Ammon's horn (tissue), 1 donor: ENCODE measurements at regions not wholly inside any gene's neighbourhood (a gene's known extent, or its start where the extent isn't known, plus 50 kb on each side); places are given as distances from the start of the nearest gene placed in this dataset.
"Not testable (repeated sequence)": the region's sequence is repeated elsewhere in the genome, so short reads cannot be mapped to it uniquely, and the experiment has no call there.

Experiments used
- DNase-seq: peaks from one replicate; pipeline ENCODE4 v3.0.0-alpha.2; 2016; ENCODE audit warnings: low spot score

DNA sequence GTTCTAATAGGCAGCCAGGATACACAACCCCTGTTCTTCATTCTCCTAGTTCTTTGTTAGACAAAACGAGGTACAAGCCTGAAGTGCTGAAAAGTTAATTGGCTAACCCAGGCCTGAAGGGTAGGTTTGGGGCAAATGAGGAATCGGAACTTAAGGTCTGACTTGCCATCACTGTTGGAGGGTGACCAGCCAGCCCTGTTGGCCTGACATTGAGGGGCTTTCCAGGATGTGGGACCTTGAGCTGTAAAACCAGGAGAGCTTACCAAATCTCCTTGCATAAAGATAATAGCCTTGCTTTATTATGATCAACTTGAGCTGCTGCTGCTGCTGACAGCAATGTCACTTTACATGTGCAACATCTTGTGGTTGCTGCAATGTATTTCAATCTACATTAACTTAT, 256.0 kb downstream of the VAPA start:
- DNase-seq: no peak

DNA sequence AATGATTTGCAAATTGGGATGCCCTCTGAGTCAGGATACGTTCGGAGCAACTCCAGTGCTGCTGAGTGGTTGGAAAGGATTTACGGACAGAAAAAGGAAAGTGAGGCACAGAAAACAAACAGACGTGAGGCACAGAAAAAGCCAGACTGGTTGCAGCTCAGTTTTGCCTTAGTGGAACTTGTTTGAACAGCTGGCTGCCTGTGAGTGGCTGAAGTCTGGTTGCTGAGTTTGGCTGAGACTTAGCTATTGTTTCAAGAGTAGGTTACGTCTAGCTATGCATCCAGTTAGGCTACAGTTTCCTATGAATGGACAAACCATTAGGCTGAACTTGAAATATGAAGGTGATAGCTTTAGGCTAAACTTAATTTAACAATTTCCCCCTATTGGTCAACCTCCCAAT, 256.6 kb downstream of the VAPA start:
- DNase-seq: no peak

DNA sequence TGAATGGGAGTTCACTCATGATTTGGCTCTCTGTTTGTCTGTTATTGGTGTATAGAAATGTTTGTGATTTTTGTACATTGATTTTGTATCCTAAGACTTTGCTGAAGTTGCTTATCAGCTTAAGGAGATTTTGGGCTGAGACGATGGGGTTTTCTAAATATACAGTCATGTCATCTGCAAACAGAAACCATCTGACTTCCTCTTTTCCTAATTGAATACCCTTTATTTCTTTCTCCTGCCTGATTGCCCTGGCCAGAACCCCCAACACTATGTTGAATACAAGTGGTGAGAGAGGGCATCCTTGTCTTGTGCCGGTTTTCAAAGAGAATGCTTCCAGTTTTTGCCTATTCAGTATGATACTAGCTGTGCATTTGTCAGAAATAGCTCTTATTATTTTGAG, 261.5 kb downstream of the VAPA start:
- DNase-seq: not testable (repeated sequence)

DNA sequence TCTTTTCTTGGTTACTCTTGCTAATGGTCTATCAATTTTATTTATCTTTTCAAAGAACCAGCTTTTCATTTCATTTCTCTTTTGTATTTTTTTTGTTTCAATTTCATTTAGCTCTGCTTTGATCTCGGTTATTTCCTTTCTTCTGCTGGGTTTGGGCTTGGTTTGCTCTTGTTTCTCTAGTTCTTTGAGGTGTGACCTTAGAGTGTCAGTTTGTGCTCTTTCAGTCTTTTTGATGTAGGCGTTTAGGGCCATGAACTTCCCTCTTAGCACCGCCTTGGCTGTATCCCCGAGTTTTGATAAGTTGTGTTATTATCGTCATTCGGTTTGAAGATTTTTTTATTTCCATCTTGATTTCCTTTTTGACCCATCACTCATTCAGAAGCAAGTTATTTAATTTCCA, 265.5 kb downstream of the VAPA start:
- DNase-seq: not testable (repeated sequence)

DNA sequence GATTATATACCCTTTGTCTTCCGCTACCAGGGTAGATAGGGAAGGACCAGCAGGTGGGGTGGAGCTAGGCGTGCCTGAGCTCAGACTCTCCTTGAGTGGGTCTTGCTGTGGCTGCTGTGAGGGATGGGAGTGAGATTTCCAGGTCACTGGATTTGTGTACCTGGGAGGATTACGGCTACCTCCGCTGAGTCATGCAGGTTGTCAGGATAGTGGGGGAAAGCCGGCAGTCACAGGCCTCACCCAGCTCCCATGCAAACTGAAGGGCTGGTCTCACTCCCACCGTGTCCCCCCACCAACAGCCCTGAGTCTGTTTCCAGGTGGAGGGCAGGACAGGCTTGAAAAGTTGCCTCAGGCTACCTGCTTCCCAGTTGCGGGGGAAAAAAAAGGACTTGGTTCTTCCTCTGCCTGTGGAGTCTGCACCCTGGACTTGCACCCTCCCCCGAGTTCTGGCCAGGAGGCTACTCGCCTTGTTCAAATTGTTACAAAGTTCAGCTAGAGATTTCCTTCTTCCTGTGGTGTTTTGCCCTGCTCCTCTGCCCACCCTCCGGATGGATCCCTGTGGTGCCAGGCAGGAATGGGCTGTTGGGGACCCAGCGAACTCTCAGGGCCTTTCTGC, 268.3 kb downstream of the VAPA start:
- no peak for DNase-seq

DNA sequence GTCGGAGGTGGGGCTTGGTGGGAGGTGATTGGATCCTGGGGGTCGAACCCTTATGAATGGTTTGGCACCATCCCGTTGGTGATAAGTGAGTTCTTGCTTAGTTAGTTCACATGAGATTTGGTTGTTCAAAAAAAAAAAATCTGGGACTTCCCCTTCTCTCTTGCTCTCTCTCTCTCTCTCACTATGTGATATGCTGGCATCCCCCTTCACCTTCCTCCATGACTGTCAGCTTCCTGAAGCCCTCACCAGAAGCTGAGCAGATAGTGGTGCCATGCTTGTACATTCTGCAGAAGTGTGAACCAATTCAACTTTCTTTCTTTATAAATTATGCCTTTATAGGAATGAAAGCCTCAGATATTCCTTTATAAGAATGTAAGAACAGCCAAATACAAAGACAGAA, 269.7 kb upstream of the APCDD1 start:
- no peak for DNase-seq

DNA sequence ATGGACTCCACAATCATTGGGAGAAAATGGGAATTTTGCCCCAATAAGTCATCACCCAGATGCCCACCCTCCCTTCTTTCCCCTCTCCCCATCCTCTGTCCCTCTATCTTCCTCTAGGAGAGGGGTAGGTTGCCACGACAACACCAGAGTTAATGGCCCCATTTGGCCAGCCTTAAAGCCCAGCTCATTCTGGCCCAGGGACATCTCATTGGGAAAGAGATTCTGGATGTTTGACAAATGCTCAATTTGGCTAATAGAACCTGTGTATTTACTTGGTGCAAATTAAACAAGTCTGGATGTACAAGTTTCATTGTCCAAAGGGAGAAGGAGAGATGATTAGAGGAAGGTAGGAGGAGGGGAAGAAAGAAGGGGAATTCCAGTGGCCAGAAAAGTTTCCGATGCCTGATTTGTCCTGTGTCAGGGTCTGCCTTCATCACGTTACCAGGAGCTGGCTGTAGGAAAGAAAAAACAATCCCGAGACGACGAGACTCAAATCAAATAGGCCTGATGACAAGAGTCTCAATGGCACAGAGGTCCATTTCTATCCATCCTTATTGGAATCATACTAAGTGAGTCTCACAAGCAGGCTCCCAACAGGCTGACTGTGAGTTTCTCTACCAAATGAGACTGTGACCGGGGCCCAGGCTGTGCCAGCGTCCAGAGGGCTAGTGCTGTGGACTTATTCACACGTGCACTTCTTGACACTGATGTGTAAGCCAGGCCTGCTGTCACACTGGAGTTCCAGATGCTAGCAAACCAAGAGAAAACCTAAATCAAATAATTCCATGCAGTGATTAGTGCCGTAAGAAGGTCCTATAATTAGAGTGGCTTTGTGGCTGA, 265.2 kb upstream of the APCDD1 start:
- no peak for DNase-seq

DNA sequence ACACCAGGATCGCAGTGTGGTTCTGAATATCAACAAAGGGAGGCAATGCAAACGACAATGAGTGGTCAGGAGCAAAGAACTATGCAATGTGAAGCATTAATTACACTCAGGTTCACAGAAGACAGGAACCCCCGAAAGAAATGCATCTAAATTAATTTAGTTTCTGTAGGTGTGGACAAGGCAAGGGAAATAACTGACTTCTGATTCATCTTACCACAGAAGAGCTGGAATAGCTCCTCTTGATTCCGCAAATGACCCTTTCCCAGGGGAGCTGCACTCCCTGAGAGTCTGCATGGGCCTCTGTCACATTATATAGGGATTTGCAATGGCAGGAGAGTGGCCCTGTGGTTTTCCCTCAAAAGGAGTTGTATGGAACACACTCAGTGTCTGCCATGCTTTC, 263.9 kb upstream of the APCDD1 start:
- no peak for DNase-seq

DNA sequence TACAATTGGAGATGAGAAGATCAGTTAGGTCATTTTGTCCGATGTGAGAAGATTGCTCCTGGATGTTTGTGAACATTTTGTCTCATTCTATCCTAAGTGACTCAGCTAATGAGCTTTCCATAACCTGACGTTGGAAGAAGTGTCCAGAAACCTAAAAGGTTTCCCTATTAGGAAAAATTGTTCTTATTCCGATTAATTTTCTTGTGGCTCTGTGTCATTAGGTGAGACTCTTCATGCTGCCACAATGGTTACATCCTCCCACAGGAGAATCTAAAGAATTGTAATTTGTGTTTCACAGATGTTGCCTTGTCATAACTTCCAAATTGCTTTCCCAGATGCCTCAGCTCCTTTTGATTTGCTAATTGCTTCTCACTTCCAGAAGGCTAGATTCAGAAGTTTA, 261.0 kb upstream of the APCDD1 start:
- no peak for DNase-seq

DNA sequence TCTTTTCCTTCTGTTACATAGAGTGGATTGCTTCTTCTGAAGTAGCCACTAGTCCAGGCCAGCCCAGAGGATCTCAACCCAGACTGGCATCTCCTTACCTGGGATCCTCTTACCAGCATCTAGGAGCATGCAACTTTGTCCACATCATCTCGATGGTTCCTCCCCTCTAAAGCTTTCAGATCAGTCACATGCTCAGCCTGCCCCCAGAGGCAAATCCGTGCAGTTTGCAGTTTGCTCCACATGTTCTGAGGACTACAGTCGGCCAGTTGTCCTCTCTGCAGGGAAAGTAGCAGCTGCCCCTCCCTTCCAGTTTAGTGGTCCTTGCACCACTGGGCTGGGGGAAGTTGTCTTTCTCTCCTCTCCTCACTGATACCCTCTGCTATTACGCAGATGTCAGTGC, 259.8 kb upstream of the APCDD1 start:
- DNase-seq: no peak

DNA sequence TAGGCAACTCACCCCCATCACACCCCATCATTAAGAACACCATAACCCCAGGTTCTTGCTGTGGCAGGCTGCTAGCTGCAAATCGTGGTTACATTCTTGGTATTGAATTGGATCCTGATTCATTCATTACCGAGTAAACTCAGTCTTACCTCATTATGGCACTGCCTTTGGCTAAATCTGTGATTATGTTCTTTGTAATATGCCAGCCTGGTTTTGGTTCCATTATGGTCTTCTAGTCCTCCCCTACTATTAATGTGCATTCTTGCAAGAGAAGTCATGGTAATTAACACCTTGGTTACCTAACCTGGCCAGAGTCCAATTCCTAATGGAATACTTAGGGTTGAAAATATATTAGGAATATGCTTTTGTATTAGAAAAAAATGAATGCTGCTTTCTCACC, 258.9 kb upstream of the APCDD1 start:
- no peak for DNase-seq

DNA sequence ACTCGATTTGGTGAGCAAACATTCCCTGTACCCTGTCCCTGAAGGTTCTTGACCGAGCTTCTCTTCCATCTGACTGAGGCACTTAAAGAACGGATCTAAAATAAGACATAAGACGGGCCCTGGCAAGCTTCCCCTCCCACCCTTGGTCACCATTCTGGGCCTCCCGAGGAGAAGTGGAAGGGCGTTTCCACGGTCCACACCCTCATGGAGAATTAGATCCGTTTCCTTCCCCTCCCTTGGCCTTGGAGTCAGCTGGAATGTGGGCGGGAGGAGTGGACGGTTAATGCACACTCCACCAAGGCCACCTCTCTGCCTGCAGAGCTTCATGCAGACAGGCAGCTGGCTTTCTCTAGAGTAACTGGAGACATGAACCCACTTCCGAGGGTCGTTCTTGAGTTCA, 257.3 kb upstream of the APCDD1 start:
- DNase-seq: no peak

DNA sequence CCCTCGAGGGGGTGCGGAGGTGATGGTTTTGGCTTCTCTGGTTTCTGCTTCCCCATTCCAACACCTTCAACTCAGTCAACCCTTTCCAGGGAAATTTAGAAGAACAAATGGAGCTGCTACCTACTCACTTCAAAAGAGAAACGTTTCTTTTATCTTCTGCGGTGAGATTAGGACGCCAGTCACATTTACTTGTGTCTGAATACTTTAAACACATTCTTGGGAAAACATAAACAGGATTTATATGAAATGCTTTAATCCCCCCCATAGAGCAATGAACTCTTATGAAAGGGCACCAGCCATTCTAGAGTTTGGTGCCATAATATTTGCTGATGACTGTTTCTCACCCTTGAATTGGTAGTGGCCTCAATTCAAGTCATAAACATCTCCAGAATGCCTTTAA, 253.2 kb upstream of the APCDD1 start:
- no peak for DNase-seq

DNA sequence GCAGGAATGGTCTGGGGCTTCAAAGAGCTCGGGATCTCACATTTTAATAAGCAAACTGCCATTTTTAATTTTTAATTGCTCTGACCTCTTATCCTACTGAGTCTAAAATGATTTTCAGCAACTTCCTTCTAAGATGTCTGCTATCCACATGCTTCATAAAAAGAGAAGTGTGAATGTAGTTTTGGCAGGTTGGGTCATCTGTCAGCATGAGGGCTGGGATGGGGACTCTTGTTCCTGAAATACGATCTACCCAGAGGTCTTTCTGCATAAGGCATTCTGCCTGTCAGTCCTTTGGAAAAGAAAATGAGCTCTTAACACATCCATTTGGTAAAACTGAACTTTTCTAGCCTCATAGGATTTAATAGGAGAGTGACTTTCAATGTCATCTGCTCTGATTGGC, 252.8 kb upstream of the APCDD1 start:
- peak; percentile 37 for DNase-seq

DNA sequence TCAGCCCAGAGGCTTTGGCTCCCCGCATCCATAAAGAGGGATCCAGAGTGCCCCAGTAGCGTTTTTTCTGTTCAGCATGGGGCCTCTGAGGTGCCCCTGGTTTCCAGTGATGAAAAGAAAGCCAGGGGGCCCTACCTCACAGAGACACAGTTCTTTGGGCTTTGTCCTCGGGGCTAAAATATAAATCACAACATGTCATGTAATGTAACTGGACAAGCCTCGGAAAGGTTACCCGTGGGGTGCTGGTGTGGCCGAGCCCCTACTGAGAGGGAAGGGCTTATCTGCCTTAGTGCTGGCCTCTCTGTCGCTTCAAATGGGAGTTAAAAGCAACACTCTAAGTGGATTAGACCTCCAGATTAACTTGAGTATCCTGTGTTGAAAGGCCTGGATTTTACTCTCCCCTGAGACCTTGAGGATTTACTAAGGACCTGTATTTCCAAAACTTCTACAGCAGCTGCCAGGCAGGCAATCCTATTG, 251.6 kb upstream of the APCDD1 start:
- no peak for DNase-seq

DNA sequence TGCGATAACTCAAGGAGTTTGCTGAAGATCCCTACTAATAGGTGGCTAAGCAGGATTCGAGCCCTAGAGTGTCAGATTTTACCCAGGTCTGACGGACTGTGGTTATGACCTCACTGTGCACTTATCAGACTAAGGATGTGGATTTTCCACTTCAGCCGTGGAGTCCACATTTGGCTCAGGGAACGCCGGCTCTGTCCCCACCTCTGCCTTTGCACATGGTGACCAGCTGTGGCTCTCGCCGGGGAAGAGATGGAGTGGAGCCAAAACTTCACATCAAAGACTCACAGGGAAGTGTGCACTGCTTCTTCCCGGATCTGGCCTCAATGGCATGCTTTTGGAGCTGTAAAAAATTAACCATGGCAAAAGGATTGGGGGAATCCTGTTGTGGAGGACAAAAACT, 249.3 kb upstream of the APCDD1 start:
- DNase-seq: no peak

DNA sequence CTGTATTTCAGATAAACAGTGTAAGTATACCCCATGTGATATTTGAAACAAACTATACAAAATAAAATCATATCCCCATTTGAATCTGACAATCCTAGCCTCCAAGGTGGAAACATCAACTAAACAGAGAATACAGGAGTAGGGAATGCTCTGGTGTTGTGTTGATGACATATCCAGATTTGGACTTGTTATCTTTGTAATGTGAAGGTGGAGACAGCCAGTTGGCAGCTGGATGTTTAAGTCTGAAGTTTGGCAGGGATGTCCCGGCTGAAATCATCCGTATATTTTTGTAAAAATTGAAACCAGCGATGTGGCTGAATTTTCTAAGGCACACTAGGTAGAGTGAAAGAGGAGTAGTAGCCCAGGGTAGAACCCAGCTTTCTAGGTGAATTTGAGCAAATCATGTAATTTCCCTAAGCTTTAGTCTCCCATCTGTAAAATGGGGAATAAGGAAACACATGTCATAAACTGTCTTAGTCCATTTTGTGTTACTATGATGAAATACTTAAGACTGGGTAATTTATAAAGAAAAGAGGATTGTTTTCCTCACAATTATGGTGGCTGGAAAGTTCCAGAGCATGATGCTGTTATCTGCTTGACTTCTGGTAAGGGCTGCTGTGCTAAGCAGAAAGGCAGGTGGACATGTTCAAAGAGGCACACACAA, 246.6 kb upstream of the APCDD1 start:
- DNase-seq: no peak

DNA sequence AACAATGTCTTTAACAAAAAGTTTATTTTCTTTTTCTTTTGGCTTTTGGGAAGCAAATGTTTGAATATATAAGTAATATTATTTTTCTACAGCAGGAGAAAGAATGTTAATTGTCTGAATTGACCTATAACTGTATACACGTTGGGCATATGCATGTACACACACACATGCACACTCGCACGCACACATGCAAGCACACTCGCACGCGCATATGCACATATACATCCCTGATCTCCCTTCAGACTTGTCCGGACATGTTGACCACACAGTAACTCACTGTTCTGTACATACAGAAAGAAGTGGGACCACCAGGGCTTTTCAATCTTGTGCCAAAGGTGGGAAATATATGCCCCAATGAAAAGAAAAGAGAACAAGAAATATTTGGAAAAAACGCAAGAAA, 245.1 kb upstream of the APCDD1 start:
- DNase-seq: no peak

DNA sequence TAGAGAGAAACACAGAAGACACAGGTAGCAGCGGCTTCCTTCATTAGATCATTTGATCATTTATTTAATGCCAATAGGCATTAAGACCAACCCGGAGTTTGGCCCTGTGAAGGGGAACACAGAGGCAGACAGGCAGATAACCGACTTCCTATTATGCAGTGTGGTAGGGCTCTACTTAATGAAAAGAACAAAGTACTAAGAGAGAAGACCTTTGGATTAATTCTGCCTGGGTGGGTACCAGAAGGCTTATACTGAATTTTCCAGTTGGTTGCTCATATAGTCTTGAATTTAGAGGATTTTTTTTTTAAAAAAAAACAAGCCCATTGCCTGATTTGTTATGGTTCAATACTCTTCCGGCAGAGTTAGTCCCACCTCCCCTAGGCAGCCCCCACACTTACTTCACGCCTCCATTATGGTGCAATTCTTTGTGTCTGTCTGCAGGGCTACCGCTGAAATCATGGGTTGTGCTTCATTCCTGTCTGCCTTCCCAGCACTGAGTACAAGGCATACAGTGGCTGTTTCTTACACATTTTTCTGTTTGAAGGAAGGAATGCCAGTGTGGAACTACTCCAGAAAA, 244.3 kb upstream of the APCDD1 start:
- DNase-seq: no peak

DNA sequence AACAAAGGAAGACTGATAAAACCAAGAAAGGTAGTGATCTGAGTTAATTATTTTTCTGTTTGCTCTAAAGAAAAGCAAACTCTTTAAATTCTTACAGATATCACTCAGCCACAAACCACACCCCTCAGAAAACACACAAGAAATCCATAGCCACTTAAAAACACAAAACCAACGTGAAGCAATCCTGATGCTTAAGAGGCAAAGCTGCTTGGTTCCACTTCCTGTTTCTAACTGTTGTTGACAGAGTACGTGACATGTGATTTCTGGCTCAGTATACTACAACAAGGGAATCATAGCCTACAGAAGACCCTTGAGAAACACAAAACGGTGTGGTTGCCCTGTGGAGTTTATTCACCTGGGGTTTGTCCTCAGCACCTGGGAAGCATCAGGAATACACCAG, 240.9 kb upstream of the APCDD1 start:
- DNase-seq: peak; percentile 71

DNA sequence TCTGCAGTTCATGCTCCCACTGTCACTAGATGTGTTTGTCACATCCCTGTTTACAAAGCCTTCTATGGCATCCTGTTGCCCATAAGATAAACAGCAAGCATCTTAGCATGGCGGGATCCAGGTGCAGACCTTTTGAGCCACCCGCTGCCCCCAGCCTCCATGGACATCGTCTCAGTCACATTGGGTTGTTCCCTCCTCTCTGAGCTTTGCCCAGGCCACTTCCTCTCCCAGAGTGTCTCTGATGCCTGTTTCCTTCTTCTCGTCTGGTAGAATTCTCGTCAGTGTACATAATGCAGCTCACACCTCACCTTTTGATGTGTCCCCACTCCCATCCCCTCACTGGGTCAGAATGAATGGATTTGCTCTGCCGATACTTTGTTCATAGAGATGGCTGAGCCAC, 239.0 kb upstream of the APCDD1 start:
- DNase-seq: peak; percentile 40

DNA sequence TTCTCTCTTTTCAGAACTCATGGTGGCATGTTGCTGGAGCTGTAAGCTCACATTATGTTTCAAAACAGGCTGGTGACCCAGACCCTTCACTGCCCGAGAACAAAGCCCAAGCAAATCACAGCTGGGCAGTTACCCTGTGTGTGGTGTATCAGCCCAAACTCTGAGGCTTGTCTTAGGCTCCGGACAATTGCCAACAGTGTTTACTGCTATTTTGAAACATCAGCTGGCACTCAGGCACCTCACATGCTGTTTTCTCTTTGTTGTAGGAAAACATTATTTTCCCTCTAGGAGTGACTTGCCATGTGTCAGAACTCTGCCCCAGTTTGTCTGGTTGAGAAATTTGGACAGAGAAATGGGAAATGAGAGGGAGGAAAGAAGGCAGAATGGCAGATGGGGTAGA, 237.6 kb upstream of the APCDD1 start:
- DNase-seq: no peak

DNA sequence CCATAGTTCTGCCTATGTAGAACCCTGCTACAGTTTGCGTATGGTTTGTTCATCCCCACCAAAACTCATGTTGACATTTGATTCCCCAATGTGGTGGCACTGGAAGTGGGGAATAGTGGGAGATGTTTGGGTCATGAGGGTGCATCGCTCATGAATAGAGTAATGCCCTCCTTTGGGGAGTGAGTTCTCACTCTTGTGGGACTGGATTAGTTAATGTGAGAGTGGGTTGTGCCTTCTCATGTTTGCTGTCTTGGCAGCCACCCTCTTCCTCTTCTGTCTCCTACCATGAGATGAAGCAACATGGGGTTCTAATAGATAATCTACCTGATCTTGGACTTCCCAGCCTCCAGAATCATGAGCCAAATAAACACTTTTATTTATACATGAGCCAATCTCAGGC, 237.2 kb upstream of the APCDD1 start:
- DNase-seq: no peak
